DND-41 (cell line): ENCODE measurements at regions not wholly inside any gene's neighbourhood (a gene's known extent, or its start where the extent isn't known, plus 50 kb on each side); places are given as distances from the start of the nearest gene placed in this dataset.
A peak's percentile ranks its signal among the peaks of the same experiment; 100 is the strongest.

Experiments used
- ATAC-seq: fragments of 200-7000 bp; cut with Tn5 transposase; 3 replicates; pipeline ENCODE4 v1.9.1; 2021; ENCODE audit warnings: low read depth; ENCODE audit not compliant: insufficient read depth
- DNase-seq: peaks from one replicate; pipeline ENCODE4 v3.0.0-alpha.2; 2020
- H2AFZ ChIP-seq: 2 replicates; pipeline ENCODE4 v1.6.0; 2012; ENCODE audit warnings: low read depth, low read length
- H3K27ac ChIP-seq: 2 replicates; pipeline ENCODE4 v1.5.1; 2012; ENCODE audit warnings: low read length, inconsistent platforms
- H3K27me3 ChIP-seq: fragments of 200-600 bp; sonication (generic); 2 replicates; pipeline ENCODE4 v1.6.0; 2012; ENCODE audit warnings: low read length, mild to moderate bottlenecking, inconsistent platforms; ENCODE audit not compliant: insufficient read depth, poor library complexity
- H3K36me3 ChIP-seq: 2 replicates; pipeline ENCODE4 v1.5.1; 2012; ENCODE audit warnings: low read length, inconsistent platforms; ENCODE audit not compliant: insufficient read depth
- H3K4me1 ChIP-seq: 2 replicates; pipeline ENCODE4 v1.5.1; 2012; ENCODE audit warnings: mild to moderate bottlenecking, low read length; ENCODE audit not compliant: insufficient read depth
- H3K4me2 ChIP-seq: 2 replicates; pipeline ENCODE4 v1.6.0; 2012; ENCODE audit warnings: mild to moderate bottlenecking, moderate library complexity, low read length, inconsistent platforms; ENCODE audit not compliant: insufficient read depth
- H3K4me3 ChIP-seq, 2 experiments: fragments of 200-600 bp in 1 of 2; shearing (Covaris generic) in 1 of 2; 2 replicates each; pipeline ENCODE4 v1.5.1; 2012 to 2016; ENCODE audit warnings: inconsistent platforms in 2 of 2, low read length in 2 of 2, mild to moderate bottlenecking in 2 of 2, low read depth in 1 of 2, moderate library complexity in 1 of 2
- H3K79me2 ChIP-seq: 2 replicates; pipeline ENCODE4 v1.6.0; 2012; ENCODE audit warnings: low read length, inconsistent platforms; ENCODE audit not compliant: insufficient read depth
- H3K9ac ChIP-seq: 2 replicates; pipeline ENCODE4 v1.6.0; 2012; ENCODE audit warnings: low read depth, mild to moderate bottlenecking, inconsistent platforms, low read length, moderate library complexity
- H3K9me3 ChIP-seq: 2 replicates; pipeline ENCODE4 v1.5.1; 2012; ENCODE audit warnings: low read length, moderate library complexity, mild to moderate bottlenecking, inconsistent platforms; ENCODE audit not compliant: insufficient read depth, severe bottlenecking
- H4K20me1 ChIP-seq: 2 replicates; pipeline ENCODE4 v1.6.0; 2012; ENCODE audit warnings: low read length; ENCODE audit not compliant: insufficient read depth
- EZH2 ChIP-seq: IDR thresholded peaks from 3 replicates; pipeline ENCODE4 v1.6.1; 2012; ENCODE audit warnings: borderline replicate concordance, low read depth, mild to moderate bottlenecking, moderate library complexity, low read length, inconsistent platforms; ENCODE audit not compliant: severe bottlenecking
- TF ChIP-seq, protein P1 (sequence below): IDR thresholded peaks from 2 replicates; pipeline ENCODE4 v1.5.1; 2012; ENCODE audit warnings: borderline replicate concordance, low read length, moderate library complexity, mild to moderate bottlenecking; ENCODE audit not compliant: poor library complexity, severe bottlenecking; ENCODE audit errors: extremely low read depth

DNA sequence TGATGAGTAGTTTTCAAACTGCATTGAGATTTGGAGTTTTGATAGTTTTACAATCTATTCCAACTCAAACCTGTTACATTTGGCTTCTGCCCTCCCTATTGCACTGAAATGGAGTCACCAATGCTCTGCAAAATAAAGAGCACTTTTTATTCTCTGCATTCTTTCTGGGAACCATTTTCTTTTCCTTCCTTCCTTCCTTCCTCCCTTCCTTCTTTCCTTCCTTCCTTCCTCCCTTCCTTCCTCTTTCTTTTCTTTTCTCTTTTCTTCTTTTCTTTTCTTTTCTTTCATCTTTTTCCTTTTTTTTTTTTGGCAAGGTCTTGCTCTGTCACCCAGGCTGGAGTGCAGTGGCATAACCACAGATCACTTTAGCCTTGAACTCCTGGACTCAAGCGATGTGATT, 114.2 kb downstream of the TBX19 start:
- no peaks in the 10 kb centered on the region for H3K27me3 ChIP-seq
- ATAC-seq: no peak

DNA sequence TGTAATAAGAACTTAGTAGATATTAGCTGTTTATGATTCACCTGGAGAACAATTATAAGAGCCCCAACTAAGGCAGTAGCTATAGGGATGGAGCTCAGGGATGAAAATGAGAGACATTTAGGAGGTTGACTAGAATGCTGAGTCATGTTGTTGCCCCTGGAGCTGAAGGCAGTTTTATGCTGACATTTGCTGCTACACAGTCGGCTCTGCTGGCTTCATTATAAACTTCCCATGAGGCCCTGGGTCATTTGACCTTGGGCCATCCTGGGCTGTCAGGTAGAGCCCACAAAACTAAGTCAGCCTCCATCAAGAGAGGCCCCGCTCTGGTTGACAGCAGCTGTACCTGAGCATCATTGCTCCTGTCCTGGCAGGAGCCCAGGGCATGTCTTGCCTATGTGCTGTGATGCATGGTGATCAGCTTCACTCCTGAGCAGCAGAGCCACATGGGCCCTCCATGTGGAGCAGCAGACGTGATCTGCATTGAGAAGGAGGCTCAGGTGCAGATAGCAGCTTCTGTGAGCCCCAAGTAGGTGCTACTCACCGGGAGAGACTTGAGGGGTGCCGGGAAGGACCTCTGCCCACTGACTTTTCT, 112.4 kb downstream of the TBX19 start:
- Histone ChIP-seq H3K9ac (no peak overlapping the region), H3K9me3 (no peaks in the 10 kb centered on the region), H2AFZ (peak overlapping the region; percentile 39; the same call in 1 of the 2 replicates), H3K27ac (no peak overlapping the region), H3K79me2 (no peaks in the 10 kb centered on the region), H3K4me2 (no peak overlapping the region), H3K4me1 (no peaks in the 10 kb centered on the region), H3K27me3 (no peaks in the 10 kb centered on the region), H3K4me3 (no peak overlapping the region), H4K20me1 (no peaks in the 10 kb centered on the region), H3K36me3 (no peaks in the 10 kb centered on the region)
- no peak for ATAC-seq
- no peak for DNase-seq
- TF ChIP-seq, protein P1, sequence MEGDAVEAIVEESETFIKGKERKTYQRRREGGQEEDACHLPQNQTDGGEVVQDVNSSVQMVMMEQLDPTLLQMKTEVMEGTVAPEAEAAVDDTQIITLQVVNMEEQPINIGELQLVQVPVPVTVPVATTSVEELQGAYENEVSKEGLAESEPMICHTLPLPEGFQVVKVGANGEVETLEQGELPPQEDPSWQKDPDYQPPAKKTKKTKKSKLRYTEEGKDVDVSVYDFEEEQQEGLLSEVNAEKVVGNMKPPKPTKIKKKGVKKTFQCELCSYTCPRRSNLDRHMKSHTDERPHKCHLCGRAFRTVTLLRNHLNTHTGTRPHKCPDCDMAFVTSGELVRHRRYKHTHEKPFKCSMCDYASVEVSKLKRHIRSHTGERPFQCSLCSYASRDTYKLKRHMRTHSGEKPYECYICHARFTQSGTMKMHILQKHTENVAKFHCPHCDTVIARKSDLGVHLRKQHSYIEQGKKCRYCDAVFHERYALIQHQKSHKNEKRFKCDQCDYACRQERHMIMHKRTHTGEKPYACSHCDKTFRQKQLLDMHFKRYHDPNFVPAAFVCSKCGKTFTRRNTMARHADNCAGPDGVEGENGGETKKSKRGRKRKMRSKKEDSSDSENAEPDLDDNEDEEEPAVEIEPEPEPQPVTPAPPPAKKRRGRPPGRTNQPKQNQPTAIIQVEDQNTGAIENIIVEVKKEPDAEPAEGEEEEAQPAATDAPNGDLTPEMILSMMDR: no peak
- no peak for TF ChIP-seq EZH2

More for the DNA sequence above, 114.2 kb downstream of the TBX19 start:
- H3K4me3 ChIP-seq: no peak overlapping the region
- H3K27ac ChIP-seq: no peak overlapping the region
- no peak overlapping the region for H3K9ac ChIP-seq
- no peaks in the 10 kb centered on the region for H3K4me1 ChIP-seq
- no peak for DNase-seq
- no peak overlapping the region for H3K4me2 ChIP-seq
- TF ChIP-seq, protein P1: no peak
- TF ChIP-seq EZH2: no peak
- no peaks in the 10 kb centered on the region for H3K36me3 ChIP-seq
- H2AFZ ChIP-seq: no peak overlapping the region
- H4K20me1 ChIP-seq: no peaks in the 10 kb centered on the region
- no peaks in the 10 kb centered on the region for H3K9me3 ChIP-seq
- no peaks in the 10 kb centered on the region for H3K79me2 ChIP-seq

- H2AFZ ChIP-seq: no peak overlapping the region
- H3K36me3 ChIP-seq: no peaks in the 10 kb centered on the region
- H4K20me1 ChIP-seq: no peaks in the 10 kb centered on the region
- no peak overlapping the region for H3K4me3 ChIP-seq
- no peak overlapping the region for H3K4me2 ChIP-seq
- no peaks in the 10 kb centered on the region for H3K9me3 ChIP-seq
- TF ChIP-seq, protein P1: no peak
- TF ChIP-seq EZH2: no peak
- H3K79me2 ChIP-seq: no peaks in the 10 kb centered on the region
- no peaks in the 10 kb centered on the region for H3K4me1 ChIP-seq
- no peak overlapping the region for H3K9ac ChIP-seq
- H3K27me3 ChIP-seq: no peaks in the 10 kb centered on the region
- no peak for DNase-seq
- no peak overlapping the region for H3K27ac ChIP-seq
- ATAC-seq: no peak
Observed at GRCh38 chr1:168391851-168392681, 111.4 kb downstream of the TBX19 start.

DNA sequence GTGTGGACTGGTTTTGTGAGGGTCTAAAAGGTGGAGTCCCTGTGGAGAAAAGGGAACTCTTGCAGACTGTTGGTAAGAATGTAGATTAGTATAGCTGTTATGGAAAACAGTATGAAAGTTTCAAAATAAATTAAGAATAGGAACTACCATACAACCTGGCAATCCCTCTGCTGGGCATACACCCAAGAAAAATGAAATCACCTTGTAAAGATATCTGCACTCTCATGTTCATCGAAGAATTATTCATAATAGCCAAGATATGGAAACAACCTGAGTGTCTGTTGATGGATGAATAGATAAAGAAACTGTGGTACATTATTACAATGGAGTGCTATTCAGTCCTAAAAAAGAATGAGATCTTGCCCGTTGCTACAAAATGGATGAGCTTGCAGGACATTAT, 109.6 kb downstream of the TBX19 start:
- no peaks in the 10 kb centered on the region for H4K20me1 ChIP-seq
- no peak overlapping the region for H3K9ac ChIP-seq
- H3K9me3 ChIP-seq: no peaks in the 10 kb centered on the region
- no peaks in the 10 kb centered on the region for H3K36me3 ChIP-seq
- ATAC-seq (no peak), DNase-seq (no peak)
- no peak overlapping the region for H3K4me2 ChIP-seq
- no peaks in the 10 kb centered on the region for H3K27me3 ChIP-seq
- H3K4me3 ChIP-seq: no peak overlapping the region
- no peak overlapping the region for H3K27ac ChIP-seq
- H3K4me1 ChIP-seq: no peaks in the 10 kb centered on the region
- TF ChIP-seq, protein P1: no peak
- no peak for TF ChIP-seq EZH2
- H2AFZ ChIP-seq: no peak overlapping the region
- H3K79me2 ChIP-seq: no peaks in the 10 kb centered on the region
